Naive thymus-derived CD4-positive, alpha-beta T cell (primary cell): ENCODE measurements at regions not wholly inside any gene's neighbourhood (a gene's known extent, or its start where the extent isn't known, plus 50 kb on each side); places are given as distances from the start of the nearest gene placed in this dataset.

Experiments
- ATAC-seq: fragments of 150-1000 bp; cut with Tn5 transposase; 2 replicates; pipeline ENCODE4 v1.10.0; 2021; ENCODE audit warnings: mild to moderate bottlenecking, moderate library complexity
- CTCF ChIA-PET: fragments of 350-600 bp; sonication (Branson Sonifier 250); formaldehyde crosslinking; loops from one replicate; lab custom pipeline; 2021; ENCODE audit warnings: antibody characterized with exemption; lab: Charles Lee
- POLR2A ChIA-PET: fragments of 350-600 bp; sonication (Branson Sonifier 250); formaldehyde crosslinking; loops from one replicate; lab custom pipeline; 2021; ENCODE audit warnings: antibody characterized with exemption, inconsistent platforms; lab: Charles Lee
- DNase-seq, 9 donors: peaks; one replicate each; pipeline versions ENCODE4 v3.0.0 to v3.0.0-alpha.2; 2020 to 2022; ENCODE audit warnings: mixed read lengths in 1 of 9
- H3K27ac ChIP-seq: one replicate; pipeline ENCODE4 v1.7.0; 2013; ENCODE audit warnings: mild to moderate bottlenecking, low read depth, low read length, moderate library complexity
- H3K27me3 ChIP-seq, 2 donors: one replicate each; pipeline ENCODE4 v1.7.0; 2013; ENCODE audit warnings: low read length in 2 of 2, mild to moderate bottlenecking in 2 of 2, moderate library complexity in 2 of 2; ENCODE audit not compliant: control insufficient read depth in 2 of 2, insufficient read depth in 2 of 2
- H3K36me3 ChIP-seq, 3 experiments: 1 replicate in 2 of 3; 2 replicates in 1 of 3; pipeline ENCODE4 v1.7.0; 2013; ENCODE audit warnings: low read length in 3 of 3, mild to moderate bottlenecking in 3 of 3, moderate library complexity in 1 of 3; ENCODE audit not compliant: insufficient read depth in 3 of 3, control insufficient read depth in 2 of 3
- H3K4me1 ChIP-seq, 2 donors: one replicate each; pipeline ENCODE4 v1.7.0; 2013; ENCODE audit warnings: low read length in 2 of 2, mild to moderate bottlenecking in 2 of 2, moderate library complexity in 1 of 2; ENCODE audit not compliant: control insufficient read depth in 2 of 2, insufficient read depth in 2 of 2
- H3K4me3 ChIP-seq: 2 replicates; pipeline ENCODE4 v1.7.0; 2013; ENCODE audit warnings: mild to moderate bottlenecking, low read length
- H3K9me3 ChIP-seq, 3 experiments: 1 replicate in 2 of 3; 2 replicates in 1 of 3; pipeline ENCODE4 v1.7.0; 2013; ENCODE audit warnings: low read length in 3 of 3; ENCODE audit not compliant: control insufficient read depth in 2 of 3
- H3K27ac Mint-ChIP-seq, 9 donors: one replicate each; pipeline ENCODE4 v1.8.0; 2020 to 2022; ENCODE audit warnings: mixed read lengths in 9 of 9, mild to moderate bottlenecking in 8 of 9, moderate library complexity in 5 of 9, inconsistent platforms in 2 of 9
- H3K27me3 Mint-ChIP-seq, 5 donors: one replicate each; pipeline ENCODE4 v1.8.0; 2021 to 2022; ENCODE audit warnings: mixed read lengths in 5 of 5, mild to moderate bottlenecking in 1 of 5
- H3K36me3 Mint-ChIP-seq, 5 donors: one replicate each; pipeline ENCODE4 v1.8.0; 2020 to 2022; ENCODE audit warnings: mixed read lengths in 5 of 5, mild to moderate bottlenecking in 3 of 5, inconsistent platforms in 1 of 5
- H3K4me1 Mint-ChIP-seq, 7 donors: one replicate each; pipeline ENCODE4 v1.8.0; 2020 to 2022; ENCODE audit warnings: mixed read lengths in 7 of 7, mild to moderate bottlenecking in 3 of 7, inconsistent platforms in 1 of 7
- H3K4me3 Mint-ChIP-seq, 10 donors: one replicate each; pipeline ENCODE4 v1.8.0; 2020 to 2022; ENCODE audit warnings: mild to moderate bottlenecking in 10 of 10, mixed read lengths in 10 of 10, moderate library complexity in 6 of 10, inconsistent platforms in 2 of 10
- H3K9me3 Mint-ChIP-seq, 11 donors: one replicate each; pipeline ENCODE4 v1.8.0; 2020 to 2022; ENCODE audit warnings: mixed read lengths in 11 of 11, mild to moderate bottlenecking in 4 of 11, inconsistent platforms in 1 of 11, moderate library complexity in 1 of 11
- intact Hi-C, 2 donors: fragments of 100-400 bp; cut with micrococcal nuclease; formaldehyde crosslinking; loops; one replicate each; pipeline ENCODE4 v1.15.1; 2023

- H3K4me1 Mint-ChIP-seq = no peaks in the 10 kb centered on the region
- ChIA-PET CTCF (interaction anchor here (0.7 to 1.7 kb wide), 2 partner anchors 388 to 390 kb away, joined by 3 to 14 read pairs; no protein-coding TSS in a partner anchor), POLR2A (no interaction called here)
- no peaks in the 10 kb centered on the region for H3K9me3 Mint-ChIP-seq
- H3K36me3 Mint-ChIP-seq = no peaks in the 10 kb centered on the region
- peaks cover 23 to 50% (median 37%) of the 10 kb centered on the region in 5 donors for H3K27me3 Mint-ChIP-seq
- Histone ChIP-seq H3K4me1 (no peaks in the 10 kb centered on the region), H3K27ac (no peak overlapping the region), H3K4me3 (no peak overlapping the region), H3K36me3 (no peaks in the 10 kb centered on the region), H3K9me3 (no peaks in the 10 kb centered on the region), H3K27me3 (no peaks in the 10 kb centered on the region)
- ATAC-seq (no peak), DNase-seq (no peak)
- H3K27ac Mint-ChIP-seq = no peak overlapping the region
- intact Hi-C loops = no loop called here
- no peak overlapping the region for H3K4me3 Mint-ChIP-seq
Measured at GRCh38 chr13:44048326-44048725, 168.6 kb downstream of the LACC1 start.

- Mint-ChIP-seq H3K27ac (no peak overlapping the region), H3K36me3 (no peaks in the 10 kb centered on the region), H3K4me1 (no peaks in the 10 kb centered on the region), H3K9me3 (no peaks in the 10 kb centered on the region), H3K4me3 (no peak overlapping the region), H3K27me3 (peaks cover 27 to 49% (median 39%) of the 10 kb centered on the region in 5 donors)
- POLR2A ChIA-PET = no interaction called here
- H3K9me3 ChIP-seq = no peaks in the 10 kb centered on the region
- H3K36me3 ChIP-seq = no peaks in the 10 kb centered on the region
- no peaks in the 10 kb centered on the region for H3K27me3 ChIP-seq
- ATAC-seq = no peak
- H3K4me1 ChIP-seq = no peaks in the 10 kb centered on the region
- CTCF ChIA-PET = interaction anchor here (0.6 to 1.7 kb wide), 2 partner anchors 387 to 419 kb away, joined by 3 to 14 read pairs; no protein-coding TSS in a partner anchor
- H3K4me3 ChIP-seq = no peak overlapping the region
- no peak for DNase-seq
- H3K27ac ChIP-seq = no peak overlapping the region
- intact Hi-C loops = no loop called here
Measured at GRCh38 chr13:44049081-44049945, 169.6 kb downstream of the LACC1 start.

DNA sequence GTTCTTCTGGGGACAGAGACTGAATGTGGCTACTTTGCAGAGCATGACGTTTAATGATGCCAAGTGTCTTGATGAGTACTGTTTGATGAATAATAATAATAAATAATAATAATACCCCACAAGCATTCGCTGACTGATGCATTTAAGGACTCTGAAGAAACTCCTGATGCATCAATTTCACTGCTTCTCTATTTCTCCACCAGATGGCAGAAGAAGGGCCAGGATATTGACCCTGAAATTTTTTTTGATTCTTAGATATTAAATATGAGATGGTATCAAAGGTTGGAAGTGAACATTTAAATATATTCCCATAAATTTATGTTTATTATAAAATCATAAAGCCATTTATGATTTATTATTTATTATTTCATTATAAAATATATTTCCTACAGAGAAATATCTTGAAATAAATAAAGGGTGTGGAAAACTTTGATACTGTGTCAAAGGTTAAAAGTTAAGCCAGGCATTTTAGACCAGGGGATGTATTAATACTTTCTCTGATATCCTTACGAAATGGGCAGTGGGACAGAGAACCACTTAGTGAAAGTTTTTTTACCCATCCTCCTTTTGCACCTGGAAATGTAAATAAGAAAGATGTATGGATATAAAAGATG is 170.9 kb downstream of the LACC1 start:
- CTCF ChIA-PET = interaction anchor here (0.8 kb wide), 1 partner anchor 388 kb away, joined by 4 read pairs; no protein-coding TSS in a partner anchor
- no peak overlapping the region for H3K4me3 Mint-ChIP-seq
- ATAC-seq = no peak

DNA sequence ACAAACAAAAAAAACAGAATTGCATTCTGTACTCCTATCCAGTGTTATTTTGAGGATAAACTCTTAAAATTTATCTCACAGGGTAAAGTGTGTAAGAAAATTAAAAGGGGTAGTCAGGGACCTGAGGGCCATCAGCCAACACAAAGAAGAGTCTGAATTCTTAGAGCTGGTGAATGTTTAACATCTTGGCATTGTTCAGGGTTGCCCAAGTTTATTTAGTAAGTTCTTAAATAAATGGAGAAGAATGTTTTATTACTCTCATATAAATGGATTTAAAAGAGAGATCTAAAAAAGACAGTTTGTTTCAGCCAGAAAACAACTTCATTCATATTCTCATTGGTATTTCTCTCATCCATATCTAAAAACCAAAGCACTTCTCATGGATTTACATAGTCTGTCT is 171.7 kb downstream of the LACC1 start:
- intact Hi-C loops = loop anchor here in 1 of 2 donors (2.0 kb wide), 1 partner anchor 145 kb away; no protein-coding TSS in a partner anchor
- ChIA-PET POLR2A (no interaction called here), CTCF (interaction anchor here (0.7 to 1.5 kb wide), 3 partner anchors 386 to 406 kb away, joined by 3 to 7 read pairs (median 4); no protein-coding TSS in a partner anchor)
- Mint-ChIP-seq H3K4me3 (no peak overlapping the region), H3K27ac (no peak overlapping the region), H3K4me1 (peaks cover 0 to 9% (median 4%) of the 10 kb centered on the region in 7 donors), H3K9me3 (no peaks in the 10 kb centered on the region), H3K27me3 (peaks cover 30 to 52% (median 41%) of the 10 kb centered on the region in 5 donors), H3K36me3 (no peaks in the 10 kb centered on the region)
- no peaks in the 10 kb centered on the region for H3K9me3 ChIP-seq
- H3K36me3 ChIP-seq = no peaks in the 10 kb centered on the region
- no peak overlapping the region for H3K27ac ChIP-seq
- DNase-seq = no peak
- no peak for ATAC-seq
- no peaks in the 10 kb centered on the region for H3K27me3 ChIP-seq
- no peak overlapping the region for H3K4me3 ChIP-seq
- no peaks in the 10 kb centered on the region for H3K4me1 ChIP-seq

More for the DNA sequence above, 170.9 kb downstream of the LACC1 start:
- Histone ChIP-seq H3K4me3 (no peak overlapping the region), H3K27ac (no peak overlapping the region), H3K36me3 (no peaks in the 10 kb centered on the region), H3K4me1 (no peaks in the 10 kb centered on the region), H3K9me3 (no peaks in the 10 kb centered on the region), H3K27me3 (no peaks in the 10 kb centered on the region)
- no peak overlapping the region for H3K27ac Mint-ChIP-seq
- no peaks in the 10 kb centered on the region for H3K9me3 Mint-ChIP-seq
- POLR2A ChIA-PET = no interaction called here
- no peaks in the 10 kb centered on the region for H3K36me3 Mint-ChIP-seq
- H3K27me3 Mint-ChIP-seq = peaks cover 32 to 53% (median 44%) of the 10 kb centered on the region in 5 donors
- H3K4me1 Mint-ChIP-seq = peaks cover 0 to 4% (median 2%) of the 10 kb centered on the region in 7 donors
- intact Hi-C loops = loop anchor here (1.0 to 2.0 kb wide), 5 partner anchors 142 to 421 kb away; no protein-coding TSS in a partner anchor
- DNase-seq = peak in 5 of 9 donors; percentile 25 to 50 (median 34)

- H3K4me3 ChIP-seq = no peak overlapping the region
- H3K36me3 ChIP-seq = no peaks in the 10 kb centered on the region
- CTCF ChIA-PET = interaction anchor here (0.7 to 1.5 kb wide), 2 partner anchors 385 to 405 kb away, joined by 3 to 7 read pairs; no protein-coding TSS in a partner anchor
- Mint-ChIP-seq H3K9me3 (no peaks in the 10 kb centered on the region), H3K4me1 (peaks cover 0 to 9% (median 4%) of the 10 kb centered on the region in 7 donors), H3K27ac (no peak overlapping the region), H3K36me3 (no peaks in the 10 kb centered on the region), H3K27me3 (peaks cover 23 to 50% (median 43%) of the 10 kb centered on the region in 5 donors), H3K4me3 (no peak overlapping the region)
- intact Hi-C loops = loop anchor here in 1 of 2 donors (2.0 kb wide), 1 partner anchor 145 kb away; no protein-coding TSS in a partner anchor
- no peak overlapping the region for H3K27ac ChIP-seq
- ATAC-seq (no peak), DNase-seq (no peak)
- no peaks in the 10 kb centered on the region for H3K4me1 ChIP-seq
- no peaks in the 10 kb centered on the region for H3K27me3 ChIP-seq
- POLR2A ChIA-PET = no interaction called here
- no peaks in the 10 kb centered on the region for H3K9me3 ChIP-seq
Measured at GRCh38 chr13:44051918-44052675, 172.4 kb downstream of the LACC1 start.

DNA sequence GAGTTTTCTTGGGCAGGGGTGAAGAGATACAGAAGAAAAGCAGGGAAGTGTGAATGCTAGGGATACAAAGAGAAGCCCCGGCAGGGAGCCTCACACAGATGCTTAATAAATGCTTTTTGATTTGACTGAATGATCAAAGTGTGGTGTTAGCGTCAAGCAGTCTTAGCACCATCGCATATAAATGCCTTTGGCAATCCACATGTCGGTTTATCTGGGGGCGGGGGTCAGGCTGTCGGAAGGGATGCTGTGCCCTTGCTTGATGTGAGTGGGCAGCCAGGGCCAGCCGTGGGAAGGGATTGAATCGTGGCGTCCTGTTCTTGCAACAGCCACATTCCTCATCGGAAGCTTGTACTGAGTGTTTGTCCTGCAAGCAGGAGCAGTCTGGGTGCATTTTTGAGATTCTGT is 173.1 kb downstream of the LACC1 start:
- Histone ChIP-seq H3K9me3 (no peaks in the 10 kb centered on the region), H3K4me1 (no peaks in the 10 kb centered on the region), H3K27me3 (no peaks in the 10 kb centered on the region), H3K27ac (no peak overlapping the region), H3K4me3 (no peak overlapping the region), H3K36me3 (no peaks in the 10 kb centered on the region)
- no peak for DNase-seq
- Mint-ChIP-seq H3K9me3 (no peaks in the 10 kb centered on the region), H3K4me3 (no peak overlapping the region), H3K36me3 (no peaks in the 10 kb centered on the region), H3K27me3 (peaks cover 21 to 50% (median 43%) of the 10 kb centered on the region in 5 donors), H3K27ac (no peak overlapping the region), H3K4me1 (peaks cover 0 to 9% (median 4%) of the 10 kb centered on the region in 7 donors)
- CTCF ChIA-PET = no interaction called here
- ATAC-seq = no peak
- POLR2A ChIA-PET = no interaction called here
- intact Hi-C loops = no loop called here
